HL-60/S4 (cell line): ENCODE measurements at regions not wholly inside any gene's neighbourhood (a gene's known extent, or its start where the extent isn't known, plus 50 kb on each side); places are given as distances from the start of the nearest gene placed in this dataset.
"Not testable (repeated sequence)": the region's sequence is repeated elsewhere in the genome, so short reads cannot be mapped to it uniquely, and the experiment has no call there.

ENCODE experiments used
- in situ Hi-C: fragments of 300-500 bp; cut with MboI; formaldehyde crosslinking; loops from 2 replicates; pipeline ENCODE4 v1.14.3; 2022; ENCODE audit warnings: low sequenced_read_pairs

GRCh38 chrX:1140236-1140681 lies 72.2 kb downstream of the CRLF2 start:
- in situ Hi-C loops = no loop called here

- in situ Hi-C loops = no loop called here
These were observed 73.3 kb downstream of the CRLF2 start for GRCh38 chrX:1139185-1139500.

- in situ Hi-C loops = no loop called here
These were observed 73.8 kb downstream of the CRLF2 start for GRCh38 chrX:1138476-1139184.

GRCh38 chrX:1137531-1137930 lies 74.9 kb downstream of the CRLF2 start:
- in situ Hi-C loops = no loop called here

GRCh38 chrX:1136582-1136981 lies 75.9 kb downstream of the CRLF2 start:
- in situ Hi-C loops = not testable (repeated sequence)

GRCh38 chrX:1134976-1135375 lies 77.5 kb downstream of the CRLF2 start:
- in situ Hi-C loops = no loop called here

- in situ Hi-C loops = no loop called here
These were observed 78.3 kb downstream of the CRLF2 start for GRCh38 chrX:1134156-1134555.

- in situ Hi-C loops = no loop called here
These were observed 85.7 kb downstream of the CRLF2 start for GRCh38 chrX:1126738-1127137.

GRCh38 chrX:1124531-1124930 lies 87.9 kb downstream of the CRLF2 start:
- in situ Hi-C loops = no loop called here

GRCh38 chrX:1122851-1123250 lies 89.6 kb downstream of the CRLF2 start:
- in situ Hi-C loops = not testable (repeated sequence)

GRCh38 chrX:1119275-1119674 lies 93.2 kb downstream of the CRLF2 start:
- in situ Hi-C loops = loop anchor here (10.0 kb wide), 1 partner anchor 54 kb away; no protein-coding TSS in a partner anchor

GRCh38 chrX:1118572-1119199 lies 93.8 kb downstream of the CRLF2 start:
- in situ Hi-C loops = loop anchor here (10.0 kb wide), 1 partner anchor 54 kb away; no protein-coding TSS in a partner anchor

GRCh38 chrX:1115411-1115810 lies 97.0 kb downstream of the CRLF2 start:
- in situ Hi-C loops = loop anchor here (10.0 kb wide), 1 partner anchor 51 kb away; no protein-coding TSS in a partner anchor

- in situ Hi-C loops = loop anchor here (10.0 kb wide), 1 partner anchor 48 kb away; no protein-coding TSS in a partner anchor
These were observed 100.1 kb downstream of the CRLF2 start for GRCh38 chrX:1112321-1112720.

- in situ Hi-C loops = loop anchor here (10.0 kb wide), 1 partner anchor 47 kb away; no protein-coding TSS in a partner anchor
These were observed 100.7 kb downstream of the CRLF2 start for GRCh38 chrX:1111601-1112300.

GRCh38 chrX:1109580-1110119 lies 102.8 kb downstream of the CRLF2 start:
- in situ Hi-C loops = loop anchor here (10.0 kb wide), 1 partner anchor 45 kb away; no protein-coding TSS in a partner anchor

GRCh38 chrX:1108501-1109445 lies 103.7 kb downstream of the CRLF2 start:
- in situ Hi-C loops = no loop called here

- in situ Hi-C loops = no loop called here
These were observed 105.8 kb downstream of the CRLF2 start for GRCh38 chrX:1106478-1107210.

- in situ Hi-C loops = no loop called here
These were observed 106.6 kb downstream of the CRLF2 start for GRCh38 chrX:1105671-1106419.
